ENCODE measurements at regions not wholly inside any gene's neighbourhood (a gene's known extent, or its start where the extent isn't known, plus 50 kb on each side); places are given as distances from the start of the nearest gene placed in this dataset.

DNA sequence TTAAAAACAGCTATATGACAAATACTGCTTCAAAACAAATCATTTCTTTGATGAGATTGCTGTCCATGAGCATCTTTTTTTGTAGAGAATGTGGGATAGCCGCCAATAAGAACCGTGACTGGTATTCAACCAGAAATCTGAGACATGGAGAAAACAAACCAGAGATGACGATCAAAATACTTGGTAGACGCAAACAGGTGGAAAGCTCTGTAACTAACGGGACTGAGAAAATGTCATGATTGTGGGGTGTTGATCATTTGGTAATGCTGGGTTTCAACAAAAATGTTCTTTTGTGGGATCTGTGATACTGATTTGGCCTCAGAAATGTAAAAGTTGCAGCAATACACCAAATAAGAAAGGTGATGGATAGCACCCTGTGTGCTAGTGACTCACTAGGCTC lies 364.8 kb downstream of the NYAP2 start:
- Histone ChIP-seq H3K27ac (no peak overlapping the region), H3K36me3 (ENCODE audit: control insufficient read depth, insufficient read depth, low read length) (no peaks in the 10 kb centered on the region)

DNA sequence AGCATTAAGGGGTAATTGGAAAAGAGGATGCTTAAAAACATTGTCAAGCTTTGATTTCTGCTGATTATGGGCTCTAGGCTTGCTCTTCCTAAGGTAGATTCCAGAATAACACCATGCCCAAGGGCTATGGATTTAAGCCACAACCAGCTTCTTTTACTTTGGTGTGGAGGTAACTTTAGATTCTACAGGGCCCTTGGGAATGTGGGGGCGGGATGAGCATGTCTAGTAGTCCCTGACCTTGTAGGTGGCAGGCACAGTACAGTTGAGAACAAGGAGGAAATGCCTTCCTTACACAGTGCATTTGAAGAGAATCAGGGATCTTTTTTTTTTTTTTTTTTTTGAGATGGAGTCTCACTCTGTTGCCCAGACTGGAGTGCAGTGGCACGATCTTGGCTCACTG lies 364.2 kb downstream of the NYAP2 start:
- no peaks in the 10 kb centered on the region for H3K27me3 ChIP-seq (ENCODE audit: control insufficient read depth, insufficient read depth, low read length)
- no peaks in the 10 kb centered on the region for H3K4me1 ChIP-seq
- no peak overlapping the region for H3K4me2 ChIP-seq (ENCODE audit: low read length)
- H3K27ac ChIP-seq, result no peak overlapping the region
- no peaks in the 10 kb centered on the region for H3K9me3 ChIP-seq (ENCODE audit: control insufficient read depth, low read length)
- TF ChIP-seq, protein P1, sequence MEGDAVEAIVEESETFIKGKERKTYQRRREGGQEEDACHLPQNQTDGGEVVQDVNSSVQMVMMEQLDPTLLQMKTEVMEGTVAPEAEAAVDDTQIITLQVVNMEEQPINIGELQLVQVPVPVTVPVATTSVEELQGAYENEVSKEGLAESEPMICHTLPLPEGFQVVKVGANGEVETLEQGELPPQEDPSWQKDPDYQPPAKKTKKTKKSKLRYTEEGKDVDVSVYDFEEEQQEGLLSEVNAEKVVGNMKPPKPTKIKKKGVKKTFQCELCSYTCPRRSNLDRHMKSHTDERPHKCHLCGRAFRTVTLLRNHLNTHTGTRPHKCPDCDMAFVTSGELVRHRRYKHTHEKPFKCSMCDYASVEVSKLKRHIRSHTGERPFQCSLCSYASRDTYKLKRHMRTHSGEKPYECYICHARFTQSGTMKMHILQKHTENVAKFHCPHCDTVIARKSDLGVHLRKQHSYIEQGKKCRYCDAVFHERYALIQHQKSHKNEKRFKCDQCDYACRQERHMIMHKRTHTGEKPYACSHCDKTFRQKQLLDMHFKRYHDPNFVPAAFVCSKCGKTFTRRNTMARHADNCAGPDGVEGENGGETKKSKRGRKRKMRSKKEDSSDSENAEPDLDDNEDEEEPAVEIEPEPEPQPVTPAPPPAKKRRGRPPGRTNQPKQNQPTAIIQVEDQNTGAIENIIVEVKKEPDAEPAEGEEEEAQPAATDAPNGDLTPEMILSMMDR (IDR thresholded peaks at IDR 0.05), result no peak
- H2AFZ ChIP-seq, result no peak overlapping the region
- H3K9ac ChIP-seq, result no peak overlapping the region
- H3K36me3 ChIP-seq (ENCODE audit: control insufficient read depth, insufficient read depth, low read length), result no peaks in the 10 kb centered on the region
- no peaks in the 10 kb centered on the region for H3K79me2 ChIP-seq
- H3K4me3 ChIP-seq (ENCODE audit: low read depth, low read length), result no peak overlapping the region

More for the DNA sequence above, 364.8 kb downstream of the NYAP2 start:
- Histone ChIP-seq H2AFZ (no peak overlapping the region), H3K9me3 (ENCODE audit: control insufficient read depth, low read length) (no peaks in the 10 kb centered on the region), H3K4me2 (ENCODE audit: low read length) (no peak overlapping the region), H3K27me3 (ENCODE audit: control insufficient read depth, insufficient read depth, low read length) (no peaks in the 10 kb centered on the region), H3K4me3 (ENCODE audit: low read depth, low read length) (no peak overlapping the region), H3K4me1 (no peaks in the 10 kb centered on the region), H3K79me2 (no peaks in the 10 kb centered on the region), H3K9ac (no peak overlapping the region)
- TF ChIP-seq, protein P1 (IDR thresholded peaks at IDR 0.05), result no peak

DNA sequence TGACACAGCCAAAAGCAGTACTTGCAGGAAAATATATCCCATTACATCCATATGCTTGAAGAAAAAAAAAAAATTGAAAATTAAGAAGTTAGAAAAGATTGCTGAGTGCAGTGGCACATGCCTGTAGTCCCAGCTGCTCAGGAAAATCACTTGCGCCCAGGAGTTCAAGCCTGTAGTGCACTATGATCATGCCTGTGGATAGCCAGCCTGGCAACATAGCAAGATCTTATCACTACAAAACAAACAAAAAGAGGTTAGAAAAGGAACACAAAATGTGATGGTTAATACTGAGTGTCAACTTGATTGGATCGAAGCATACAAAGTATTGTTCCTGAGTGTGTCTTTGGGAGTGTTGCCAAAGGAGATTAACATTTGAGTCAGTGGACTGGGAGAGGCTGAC lies 361.9 kb downstream of the NYAP2 start:
- Histone ChIP-seq H3K9me3 (ENCODE audit: control insufficient read depth, low read length) (no peaks in the 10 kb centered on the region), H3K4me2 (ENCODE audit: low read length) (no peak overlapping the region), H3K4me1 (no peaks in the 10 kb centered on the region), H3K36me3 (ENCODE audit: control insufficient read depth, insufficient read depth, low read length) (no peaks in the 10 kb centered on the region), H3K27me3 (ENCODE audit: control insufficient read depth, insufficient read depth, low read length) (no peaks in the 10 kb centered on the region), H3K27ac (no peak overlapping the region), H2AFZ (no peak overlapping the region), H3K9ac (no peak overlapping the region), H3K79me2 (no peaks in the 10 kb centered on the region), H3K4me3 (ENCODE audit: low read depth, low read length) (no peak overlapping the region)
- TF ChIP-seq, protein P1 (IDR thresholded peaks at IDR 0.05), result no peak

DNA sequence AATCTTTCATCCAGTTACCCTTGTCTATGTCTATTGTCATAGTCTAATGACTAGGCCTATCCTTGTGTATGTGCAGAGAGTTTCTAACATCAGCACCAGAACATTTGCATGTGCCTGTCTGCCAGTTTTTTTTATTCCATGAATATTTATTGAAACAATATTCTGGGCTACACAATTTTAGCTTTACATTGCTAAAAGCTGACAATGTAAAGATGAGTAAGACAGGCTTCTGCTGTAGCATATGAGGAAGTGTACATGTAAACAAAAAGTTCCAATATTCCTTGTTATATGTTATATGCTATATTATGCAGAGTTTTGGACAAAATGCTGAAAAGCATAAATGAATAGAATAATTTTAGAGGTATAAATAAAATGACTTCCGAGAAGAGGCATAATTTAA lies 357.7 kb downstream of the NYAP2 start:
- Histone ChIP-seq H3K9me3 (ENCODE audit: control insufficient read depth, low read length) (no peaks in the 10 kb centered on the region), H3K79me2 (no peaks in the 10 kb centered on the region), H3K4me1 (no peaks in the 10 kb centered on the region), H3K27me3 (ENCODE audit: control insufficient read depth, insufficient read depth, low read length) (no peaks in the 10 kb centered on the region), H3K9ac (no peak overlapping the region), H2AFZ (no peak overlapping the region), H3K4me3 (ENCODE audit: low read depth, low read length) (no peak overlapping the region), H3K36me3 (ENCODE audit: control insufficient read depth, insufficient read depth, low read length) (no peaks in the 10 kb centered on the region), H3K4me2 (ENCODE audit: low read length) (no peak overlapping the region), H3K27ac (no peak overlapping the region)
- TF ChIP-seq, protein P1 (IDR thresholded peaks at IDR 0.05), result no peak

DNA sequence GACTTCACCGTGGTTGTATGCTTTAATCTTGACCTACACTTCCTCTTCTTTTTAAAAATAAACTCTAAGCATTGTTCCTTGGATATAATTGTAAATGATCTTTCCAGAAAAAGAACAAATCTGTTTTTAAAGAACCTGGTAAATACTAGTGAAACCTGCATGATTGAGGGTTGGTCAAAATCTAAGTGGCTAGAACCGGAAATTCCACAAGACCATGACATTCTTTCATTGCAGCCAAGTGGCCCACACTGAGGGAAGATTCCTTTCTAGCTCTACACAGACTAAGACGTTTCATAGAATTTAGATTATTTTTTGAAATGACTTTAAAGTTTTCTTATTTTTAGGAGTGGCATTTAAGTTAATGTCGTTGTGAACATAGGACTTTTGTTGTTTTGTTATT lies 356.7 kb downstream of the NYAP2 start:
- no peaks in the 10 kb centered on the region for H3K27me3 ChIP-seq (ENCODE audit: control insufficient read depth, insufficient read depth, low read length)
- H3K9me3 ChIP-seq (ENCODE audit: control insufficient read depth, low read length), result no peaks in the 10 kb centered on the region
- no peaks in the 10 kb centered on the region for H3K4me1 ChIP-seq
- no peak overlapping the region for H3K4me3 ChIP-seq (ENCODE audit: low read depth, low read length)
- H3K27ac ChIP-seq, result no peak overlapping the region
- H3K79me2 ChIP-seq, result no peaks in the 10 kb centered on the region
- H2AFZ ChIP-seq, result no peak overlapping the region
- no peak overlapping the region for H3K9ac ChIP-seq
- TF ChIP-seq, protein P1 (IDR thresholded peaks at IDR 0.05), result no peak
- no peaks in the 10 kb centered on the region for H3K36me3 ChIP-seq (ENCODE audit: control insufficient read depth, insufficient read depth, low read length)
- H3K4me2 ChIP-seq (ENCODE audit: low read length), result no peak overlapping the region
